GM23338 (cell line): ENCODE measurements at regions not wholly inside any gene's neighbourhood (a gene's known extent, or its start where the extent isn't known, plus 50 kb on each side); places are given as distances from the start of the nearest gene placed in this dataset.

Source experiments
- ATAC-seq: fragments of 200-7000 bp; cut with Tn5 transposase; 3 replicates; pipeline ENCODE4 v1.9.1; 2020
- DNase-seq: peaks from one replicate; pipeline ENCODE4 v3.0.0-alpha.2; 2015; ENCODE audit warnings: low spot score
- H2AFZ ChIP-seq: fragments of 200-600 bp; sonication (generic); 2 replicates; pipeline ENCODE4 v1.8.0; 2016; ENCODE audit warnings: antibody characterized with exemption, mild to moderate bottlenecking, moderate library complexity
- H3F3A ChIP-seq: fragments of 200-600 bp; sonication (generic); replicated peaks from 2 replicates; pipeline ENCODE4 v1.8.0; 2017; ENCODE audit warnings: antibody characterized with exemption, mixed run types, low read depth
- H3K27ac ChIP-seq: fragments of 200-600 bp; sonication (generic); 2 replicates; pipeline ENCODE4 v1.6.1; 2016; ENCODE audit warnings: low read depth
- H3K27me3 ChIP-seq: fragments of 200-600 bp; sonication (generic); 2 replicates; pipeline ENCODE4 v1.8.0; 2016; ENCODE audit warnings: mild to moderate bottlenecking, mixed run types, moderate library complexity; ENCODE audit not compliant: insufficient read depth
- H3K36me3 ChIP-seq: fragments of 200-600 bp; sonication (generic); 2 replicates; pipeline ENCODE4 v1.8.0; 2016; ENCODE audit warnings: mild to moderate bottlenecking; ENCODE audit not compliant: insufficient read depth
- H3K4me1 ChIP-seq: fragments of 200-600 bp; sonication (generic); 2 replicates; pipeline ENCODE4 v1.8.0; 2016; ENCODE audit warnings: mild to moderate bottlenecking, moderate library complexity; ENCODE audit not compliant: insufficient read depth
- H3K4me2 ChIP-seq: fragments of 200-600 bp; sonication (generic); 2 replicates; pipeline ENCODE4 v1.7.1; 2017; ENCODE audit warnings: mixed run types
- H3K4me3 ChIP-seq: fragments of 200-600 bp; sonication (generic); 2 replicates; pipeline ENCODE4 v1.6.1; 2016; ENCODE audit warnings: mixed run types
- H3K79me2 ChIP-seq: fragments of 200-600 bp; sonication (generic); replicated peaks from 2 replicates; pipeline ENCODE4 v1.8.0; 2017; ENCODE audit warnings: mild to moderate bottlenecking; ENCODE audit not compliant: insufficient read depth
- H3K9me2 ChIP-seq: fragments of 200-600 bp; sonication (generic); 2 replicates; pipeline ENCODE4 v1.8.0; 2017; ENCODE audit not compliant: insufficient read depth
- H4K20me1 ChIP-seq: fragments of 200-600 bp; sonication (generic); replicated peaks from 2 replicates; pipeline ENCODE4 v1.8.0; 2017; ENCODE audit warnings: mild to moderate bottlenecking; ENCODE audit not compliant: insufficient read depth
- H3K27ac Mint-ChIP-seq: 2 replicates; pipeline ENCODE4 v1.8.0; 2020; ENCODE audit warnings: inconsistent platforms, mild to moderate bottlenecking, moderate library complexity, mixed read lengths
- H3K27me3 Mint-ChIP-seq: 3 replicates; pipeline ENCODE4 v1.8.0; 2022; ENCODE audit warnings: low read depth, mild to moderate bottlenecking, moderate library complexity, mixed read lengths, inconsistent platforms; ENCODE audit not compliant: insufficient read depth, poor library complexity
- H3K36me3 Mint-ChIP-seq: 3 replicates; pipeline ENCODE4 v1.8.0; 2021; ENCODE audit warnings: low read depth, mild to moderate bottlenecking, inconsistent platforms, moderate library complexity, mixed read lengths
- H3K4me1 Mint-ChIP-seq: 3 replicates; pipeline ENCODE4 v1.8.0; 2020; ENCODE audit warnings: mild to moderate bottlenecking, inconsistent platforms, mixed read lengths
- H3K4me3 Mint-ChIP-seq: 3 replicates; pipeline ENCODE4 v1.8.0; 2021; ENCODE audit warnings: moderate library complexity, mild to moderate bottlenecking, inconsistent platforms, mixed read lengths
- H3K9me3 Mint-ChIP-seq: 3 replicates; pipeline ENCODE4 v1.8.0; 2020; ENCODE audit warnings: moderate library complexity, mild to moderate bottlenecking, inconsistent platforms, mixed read lengths
- CREB1 ChIP-seq: fragments of 250-450 bp; sonication (Bioruptor Pico); IDR thresholded peaks from 2 replicates; pipeline ENCODE4 v1.5.0; 2020; ENCODE audit warnings: low read depth, mild to moderate bottlenecking, moderate library complexity
- EZH2 ChIP-seq: fragments of 200-600 bp; sonication (generic); IDR thresholded peaks from one replicate; pipeline ENCODE4 v1.8.0; 2017; ENCODE audit warnings: antibody characterized with exemption, mild to moderate bottlenecking, low read depth; ENCODE audit not compliant: unreplicated experiment
- EZH2phosphoT487 ChIP-seq: fragments of 200-600 bp; sonication (generic); IDR thresholded peaks from one replicate; pipeline ENCODE4 v1.8.1; 2018; ENCODE audit warnings: antibody characterized with exemption; ENCODE audit not compliant: unreplicated experiment
- JUNB ChIP-seq: IDR thresholded peaks from one replicate; pipeline ENCODE4 v1.6.1; 2016; ENCODE audit warnings: antibody characterized with exemption; ENCODE audit not compliant: unreplicated experiment
- NANOG ChIP-seq: IDR thresholded peaks from 2 replicates; pipeline ENCODE4 v1.6.1; 2016; ENCODE audit warnings: antibody characterized with exemption, borderline replicate concordance
- REST ChIP-seq: IDR thresholded peaks from one replicate; pipeline ENCODE4 v1.6.1; 2018; ENCODE audit warnings: antibody characterized with exemption; ENCODE audit not compliant: unreplicated experiment
- STAT1 ChIP-seq: IDR thresholded peaks from one replicate; pipeline ENCODE4 v1.6.1; 2016; ENCODE audit warnings: antibody characterized with exemption; ENCODE audit not compliant: unreplicated experiment
- ZNF331 ChIP-seq: fragments of 250-450 bp; sonication (Bioruptor Pico); IDR thresholded peaks from 2 replicates; pipeline ENCODE4 v1.5.0; 2020; ENCODE audit warnings: low read depth, mild to moderate bottlenecking, moderate library complexity
- TF ChIP-seq, protein P1 (sequence below): IDR thresholded peaks from 2 replicates; pipeline ENCODE4 v1.6.1; 2016; ENCODE audit warnings: antibody characterized with exemption
- TF ChIP-seq, protein P2 (sequence below), 2 experiments: fragments of 200-600 bp in 1 of 2; sonication (generic) in 1 of 2; conservative IDR thresholded peaks; 2 replicates each; pipeline versions ENCODE4 v1.5.1 to v1.6.1; 2016 to 2017; ENCODE audit warnings: antibody characterized with exemption in 2 of 2, low read depth in 2 of 2, mild to moderate bottlenecking in 2 of 2, moderate library complexity in 1 of 2

DNA sequence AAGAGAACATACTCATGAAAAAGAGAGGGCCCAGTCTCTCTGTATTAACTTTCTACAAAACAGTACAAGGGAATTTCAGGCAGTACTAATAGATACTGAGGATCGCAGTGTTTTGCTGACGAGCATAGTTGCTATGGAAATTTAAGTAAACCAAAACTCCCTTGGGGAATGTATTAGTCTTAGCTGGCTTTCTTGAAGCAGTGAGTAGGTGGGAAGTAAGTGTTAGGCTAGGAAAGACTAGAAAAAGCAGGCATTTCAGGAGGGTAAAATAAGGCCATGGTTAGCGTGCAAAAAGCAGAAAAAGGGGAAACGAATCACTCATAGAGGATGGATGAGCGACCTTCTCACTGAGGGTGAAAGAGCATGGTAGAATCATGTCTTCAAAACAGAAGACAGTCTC lies 84.3 kb upstream of the ACTBL2 start:
- Mint-ChIP-seq H3K27ac (peak overlapping the region; percentile 33; the same call in 1 of the 2 replicates), H3K27me3 (no peaks in the 10 kb centered on the region), H3K9me3 (no peaks in the 10 kb centered on the region), H3K4me3 (no peak overlapping the region), H3K36me3 (no peaks in the 10 kb centered on the region), H3K4me1 (peaks cover 5% of the 10 kb centered on the region)
- TF ChIP-seq, protein P1, sequence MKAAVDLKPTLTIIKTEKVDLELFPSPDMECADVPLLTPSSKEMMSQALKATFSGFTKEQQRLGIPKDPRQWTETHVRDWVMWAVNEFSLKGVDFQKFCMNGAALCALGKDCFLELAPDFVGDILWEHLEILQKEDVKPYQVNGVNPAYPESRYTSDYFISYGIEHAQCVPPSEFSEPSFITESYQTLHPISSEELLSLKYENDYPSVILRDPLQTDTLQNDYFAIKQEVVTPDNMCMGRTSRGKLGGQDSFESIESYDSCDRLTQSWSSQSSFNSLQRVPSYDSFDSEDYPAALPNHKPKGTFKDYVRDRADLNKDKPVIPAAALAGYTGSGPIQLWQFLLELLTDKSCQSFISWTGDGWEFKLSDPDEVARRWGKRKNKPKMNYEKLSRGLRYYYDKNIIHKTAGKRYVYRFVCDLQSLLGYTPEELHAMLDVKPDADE, result no peak
- no peak for TF ChIP-seq STAT1
- no peak for TF ChIP-seq EZH2
- no peak for TF ChIP-seq ZNF331 (CRISPR knock-in tag)
- TF ChIP-seq JUNB, result no peak
- no peak for TF ChIP-seq CREB1 (CRISPR knock-in tag)
- TF ChIP-seq REST, result no peak
- no peak for TF ChIP-seq NANOG
- TF ChIP-seq, protein P2, sequence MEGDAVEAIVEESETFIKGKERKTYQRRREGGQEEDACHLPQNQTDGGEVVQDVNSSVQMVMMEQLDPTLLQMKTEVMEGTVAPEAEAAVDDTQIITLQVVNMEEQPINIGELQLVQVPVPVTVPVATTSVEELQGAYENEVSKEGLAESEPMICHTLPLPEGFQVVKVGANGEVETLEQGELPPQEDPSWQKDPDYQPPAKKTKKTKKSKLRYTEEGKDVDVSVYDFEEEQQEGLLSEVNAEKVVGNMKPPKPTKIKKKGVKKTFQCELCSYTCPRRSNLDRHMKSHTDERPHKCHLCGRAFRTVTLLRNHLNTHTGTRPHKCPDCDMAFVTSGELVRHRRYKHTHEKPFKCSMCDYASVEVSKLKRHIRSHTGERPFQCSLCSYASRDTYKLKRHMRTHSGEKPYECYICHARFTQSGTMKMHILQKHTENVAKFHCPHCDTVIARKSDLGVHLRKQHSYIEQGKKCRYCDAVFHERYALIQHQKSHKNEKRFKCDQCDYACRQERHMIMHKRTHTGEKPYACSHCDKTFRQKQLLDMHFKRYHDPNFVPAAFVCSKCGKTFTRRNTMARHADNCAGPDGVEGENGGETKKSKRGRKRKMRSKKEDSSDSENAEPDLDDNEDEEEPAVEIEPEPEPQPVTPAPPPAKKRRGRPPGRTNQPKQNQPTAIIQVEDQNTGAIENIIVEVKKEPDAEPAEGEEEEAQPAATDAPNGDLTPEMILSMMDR (conservative IDR thresholded peaks at IDR 0.05; ENCODE audit: low read depth in 2 of 2), result no peak
- no peak for TF ChIP-seq EZH2phosphoT487
- Histone ChIP-seq H3K4me3 (no peak overlapping the region), H3K4me1 (no peaks in the 10 kb centered on the region), H3F3A (no peaks in the 10 kb centered on the region), H3K79me2 (no peaks in the 10 kb centered on the region), H3K4me2 (no peak overlapping the region), H3K27me3 (no peaks in the 10 kb centered on the region), H2AFZ (no peak overlapping the region), H3K9me2 (peaks cover 6% of the 10 kb centered on the region; the same call in 1 of the 2 replicates), H3K36me3 (no peaks in the 10 kb centered on the region), H3K27ac (no peak overlapping the region), H4K20me1 (no peaks in the 10 kb centered on the region)
- DNase-seq, result peak; percentile 48
- ATAC-seq, result no peak
